KMS-11 (cell line): ENCODE measurements at regions not wholly inside any gene's neighbourhood (a gene's known extent, or its start where the extent isn't known, plus 50 kb on each side); places are given as distances from the start of the nearest gene placed in this dataset.
"Not testable (repeated sequence)": the region's sequence is repeated elsewhere in the genome, so short reads cannot be mapped to it uniquely, and the experiment has no call there.

Experiments used
- H2AFZ ChIP-seq: fragments of 200-600 bp; sonication (generic); 2 replicates; pipeline ENCODE4 v1.6.1; 2016; ENCODE audit warnings: antibody characterized with exemption, mixed run types, low read depth
- H3K27ac ChIP-seq: fragments of 200-600 bp; sonication (generic); 2 replicates; pipeline ENCODE4 v1.6.1; 2016; ENCODE audit warnings: mild to moderate bottlenecking, mixed run types
- H3K27me3 ChIP-seq: fragments of 200-600 bp; sonication (generic); 2 replicates; pipeline ENCODE4 v1.6.1; 2017; ENCODE audit warnings: mild to moderate bottlenecking, low read depth, mixed run types, moderate library complexity; ENCODE audit not compliant: insufficient read depth
- H3K36me3 ChIP-seq: fragments of 200-600 bp; sonication (generic); 2 replicates; pipeline ENCODE4 v1.6.1; 2017; ENCODE audit warnings: mild to moderate bottlenecking, mixed run types; ENCODE audit not compliant: insufficient read depth
- H3K4me1 ChIP-seq: fragments of 200-600 bp; sonication (generic); 2 replicates; pipeline ENCODE4 v1.6.1; 2016; ENCODE audit warnings: mild to moderate bottlenecking, low read depth, mixed run types; ENCODE audit not compliant: poor library complexity, severe bottlenecking
- H3K4me2 ChIP-seq: fragments of 200-600 bp; sonication (generic); 2 replicates; pipeline ENCODE4 v1.7.0; 2016; ENCODE audit warnings: mild to moderate bottlenecking, mixed run types
- H3K4me3 ChIP-seq: fragments of 200-600 bp; sonication (generic); IDR thresholded peaks from 2 replicates; pipeline ENCODE4 v1.6.1; 2017; ENCODE audit warnings: low read depth, low read length, mixed read lengths; ENCODE audit not compliant: insufficient read depth
- H3K79me2 ChIP-seq: fragments of 200-600 bp; sonication (generic); 2 replicates; pipeline ENCODE4 v1.6.1; 2016; ENCODE audit warnings: low read depth, mixed run types; ENCODE audit not compliant: insufficient read depth
- H3K9ac ChIP-seq: fragments of 200-600 bp; sonication (generic); 2 replicates; pipeline ENCODE4 v1.6.1; 2016; ENCODE audit warnings: mild to moderate bottlenecking, mixed run types
- H4K20me1 ChIP-seq: fragments of 200-600 bp; sonication (generic); 2 replicates; pipeline ENCODE4 v1.6.1; 2016; ENCODE audit warnings: mild to moderate bottlenecking, mixed run types; ENCODE audit not compliant: insufficient read depth
- TF ChIP-seq, protein P1 (sequence below): fragments of 200-600 bp; sonication (generic); conservative IDR thresholded peaks from 2 replicates; pipeline ENCODE4 v1.6.1; 2017; ENCODE audit warnings: low read depth, mild to moderate bottlenecking, antibody characterized with exemption, low read length, moderate library complexity, mixed read lengths

- TF ChIP-seq, protein P1, sequence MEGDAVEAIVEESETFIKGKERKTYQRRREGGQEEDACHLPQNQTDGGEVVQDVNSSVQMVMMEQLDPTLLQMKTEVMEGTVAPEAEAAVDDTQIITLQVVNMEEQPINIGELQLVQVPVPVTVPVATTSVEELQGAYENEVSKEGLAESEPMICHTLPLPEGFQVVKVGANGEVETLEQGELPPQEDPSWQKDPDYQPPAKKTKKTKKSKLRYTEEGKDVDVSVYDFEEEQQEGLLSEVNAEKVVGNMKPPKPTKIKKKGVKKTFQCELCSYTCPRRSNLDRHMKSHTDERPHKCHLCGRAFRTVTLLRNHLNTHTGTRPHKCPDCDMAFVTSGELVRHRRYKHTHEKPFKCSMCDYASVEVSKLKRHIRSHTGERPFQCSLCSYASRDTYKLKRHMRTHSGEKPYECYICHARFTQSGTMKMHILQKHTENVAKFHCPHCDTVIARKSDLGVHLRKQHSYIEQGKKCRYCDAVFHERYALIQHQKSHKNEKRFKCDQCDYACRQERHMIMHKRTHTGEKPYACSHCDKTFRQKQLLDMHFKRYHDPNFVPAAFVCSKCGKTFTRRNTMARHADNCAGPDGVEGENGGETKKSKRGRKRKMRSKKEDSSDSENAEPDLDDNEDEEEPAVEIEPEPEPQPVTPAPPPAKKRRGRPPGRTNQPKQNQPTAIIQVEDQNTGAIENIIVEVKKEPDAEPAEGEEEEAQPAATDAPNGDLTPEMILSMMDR = no peak
- Histone ChIP-seq H2AFZ (no peak overlapping the region), H3K79me2 (no peaks in the 10 kb centered on the region)
Measured at GRCh38 chr3:168951368-168951767, 712.1 kb downstream of the MECOM start.

DNA sequence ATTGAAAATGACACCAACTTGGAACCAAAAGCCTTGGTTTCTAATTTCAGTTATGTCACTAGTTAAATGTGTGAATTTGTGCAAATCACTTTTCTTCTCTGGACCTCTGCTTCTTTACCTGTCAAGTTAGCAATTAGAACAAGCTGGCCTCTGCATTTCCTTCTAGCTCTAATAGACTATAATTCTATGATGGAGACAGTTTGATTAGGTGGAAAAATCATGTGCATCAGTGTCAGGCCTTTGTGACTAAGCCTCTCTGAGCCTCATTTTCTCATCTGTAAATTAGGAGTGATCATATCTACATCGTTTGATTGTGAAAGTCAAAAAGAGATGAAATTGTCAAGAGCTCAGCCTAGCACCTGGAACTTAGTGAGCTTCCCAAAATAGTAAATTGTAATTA, 712.9 kb downstream of the MECOM start:
- Histone ChIP-seq H3K36me3 (no peaks in the 10 kb centered on the region), H3K4me3 (no peak overlapping the region), H3K4me2 (no peak overlapping the region), H3K27ac (no peak overlapping the region), H3K9ac (no peak overlapping the region), H3K79me2 (no peaks in the 10 kb centered on the region), H2AFZ (no peak overlapping the region), H3K27me3 (no peaks in the 10 kb centered on the region), H4K20me1 (no peaks in the 10 kb centered on the region), H3K4me1 (no peaks in the 10 kb centered on the region)
- TF ChIP-seq, protein P1 = no peak

More at GRCh38 chr3:168951368-168951767, 712.1 kb downstream of the MECOM start:
- Histone ChIP-seq H3K36me3 (no peaks in the 10 kb centered on the region), H4K20me1 (no peaks in the 10 kb centered on the region), H3K4me1 (no peaks in the 10 kb centered on the region), H3K9ac (no peak overlapping the region), H3K27ac (no peak overlapping the region), H3K4me2 (no peak overlapping the region), H3K27me3 (no peaks in the 10 kb centered on the region), H3K4me3 (no peak overlapping the region)

DNA sequence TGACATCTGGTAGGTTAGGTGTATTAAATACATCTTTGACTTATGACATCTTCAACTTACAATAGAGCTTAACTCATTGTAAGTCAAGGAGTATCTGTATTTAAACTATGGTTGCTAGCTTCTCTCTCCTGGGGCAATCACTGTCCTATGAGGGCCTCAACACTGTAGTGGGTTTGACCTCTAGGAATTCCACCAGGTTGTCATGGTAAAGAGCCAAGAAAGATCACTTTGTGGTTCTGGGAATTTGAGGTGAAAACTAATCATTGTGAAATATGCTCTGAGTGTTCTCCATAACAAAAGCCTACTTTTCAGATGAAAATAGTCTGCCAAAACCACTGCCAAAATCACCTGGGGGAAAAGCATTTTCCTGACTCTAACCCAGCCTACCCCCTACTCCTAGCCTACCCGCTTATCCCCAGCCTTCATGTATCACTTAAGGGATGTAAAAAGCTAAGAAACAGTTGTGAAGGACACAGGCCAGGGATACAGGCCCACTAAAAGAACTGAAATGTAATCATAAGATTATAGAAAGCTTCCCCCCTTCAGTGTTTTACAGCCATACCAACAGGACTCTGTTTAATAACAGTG, 723.8 kb downstream of the MECOM start:
- Histone ChIP-seq H3K27ac (no peak overlapping the region), H3K4me2 (no peak overlapping the region), H3K79me2 (no peaks in the 10 kb centered on the region), H3K9ac (no peak overlapping the region), H3K27me3 (no peaks in the 10 kb centered on the region), H3K4me1 (no peaks in the 10 kb centered on the region), H3K36me3 (no peaks in the 10 kb centered on the region), H4K20me1 (no peaks in the 10 kb centered on the region), H2AFZ (no peak overlapping the region), H3K4me3 (no peak overlapping the region)
- TF ChIP-seq, protein P1 = no peak

GRCh38 chr3:168933614-168934013, 729.9 kb downstream of the MECOM start:
- Histone ChIP-seq H4K20me1 (no peaks in the 10 kb centered on the region), H3K27ac (no peak overlapping the region), H3K4me1 (no peaks in the 10 kb centered on the region), H3K4me2 (no peak overlapping the region), H3K27me3 (no peaks in the 10 kb centered on the region), H3K4me3 (no peak overlapping the region), H2AFZ (no peak overlapping the region), H3K79me2 (no peaks in the 10 kb centered on the region), H3K36me3 (no peaks in the 10 kb centered on the region), H3K9ac (no peak overlapping the region)
- TF ChIP-seq, protein P1 = no peak

DNA sequence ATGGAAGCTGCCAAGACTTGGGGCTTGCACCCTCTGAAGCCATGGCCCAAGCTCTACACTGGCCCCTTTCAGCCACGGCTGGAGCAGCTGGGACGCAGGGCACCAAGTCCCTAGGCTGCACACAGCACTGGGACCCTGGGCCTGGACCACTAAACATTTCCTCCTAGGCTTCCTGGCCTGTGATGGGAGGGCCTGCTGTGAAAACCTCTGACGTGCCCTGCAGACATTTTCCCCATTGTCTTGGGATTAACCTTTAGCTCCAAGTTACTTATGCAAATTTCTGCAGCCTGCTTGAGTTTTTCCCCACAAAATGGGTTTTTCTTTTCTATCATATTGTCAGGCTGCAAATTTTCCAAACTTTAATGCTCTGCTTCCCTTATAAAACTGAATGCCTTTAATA, 733.5 kb downstream of the MECOM start:
- H3K27ac ChIP-seq, H3K36me3 ChIP-seq, H4K20me1 ChIP-seq, H3K4me2 ChIP-seq, H3K4me1 ChIP-seq, H3K79me2 ChIP-seq, H3K27me3 ChIP-seq, H3K9ac ChIP-seq, H2AFZ ChIP-seq, H3K4me3 ChIP-seq: not testable (repeated sequence)
